Stimulated activated naive CD8-positive, alpha-beta T cell treated with anti-CD3 and anti-CD28 coated beads, Interleukin-15, Interleukin-2, amounts not matched to agents 100 U/mL and 50 U/mL, for 24 hours (primary cell): ENCODE measurements at regions not wholly inside any gene's neighbourhood (a gene's known extent, or its start where the extent isn't known, plus 50 kb on each side); places are given as distances from the start of the nearest gene placed in this dataset.

Experiments
- ATAC-seq: fragments of 150-1000 bp; cut with Tn5 transposase; one replicate; pipeline ENCODE4 v1.10.0; 2021
- DNase-seq: peaks from one replicate; pipeline ENCODE4 v3.0.0; 2021

GRCh38 chr10:4196183-4196582 lies 411.2 kb upstream of the KLF6 start:
- no peak for ATAC-seq
- DNase-seq: no peak

GRCh38 chr10:4195213-4195612 lies 410.2 kb upstream of the KLF6 start:
- DNase-seq (no peak), ATAC-seq (no peak)

- ATAC-seq (no peak), DNase-seq (no peak)
These were observed 409.2 kb upstream of the KLF6 start for GRCh38 chr10:4194231-4194630.

GRCh38 chr10:4191894-4192293 lies 406.9 kb upstream of the KLF6 start:
- no peak for ATAC-seq
- DNase-seq: no peak

DNA sequence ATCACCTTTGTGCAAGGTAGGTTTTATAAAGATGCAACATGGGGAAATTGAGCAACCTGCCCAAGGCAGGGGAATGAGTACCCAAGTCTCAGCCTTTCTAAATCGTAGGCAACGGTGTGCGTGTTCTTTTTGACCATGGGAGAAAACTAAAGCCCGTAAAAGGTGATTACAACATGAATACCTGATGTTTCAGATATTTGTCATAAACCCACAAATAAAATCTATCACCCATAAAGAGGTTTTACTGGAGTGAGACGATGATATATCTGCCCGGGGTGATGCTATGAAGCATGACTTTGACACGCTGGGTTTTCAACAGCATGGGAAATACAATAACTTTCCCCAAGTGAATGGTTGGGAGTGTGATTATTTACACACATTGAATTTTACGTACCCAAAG lies 406.3 kb upstream of the KLF6 start:
- DNase-seq: no peak
- no peak for ATAC-seq

GRCh38 chr10:4190876-4191275 lies 405.9 kb upstream of the KLF6 start:
- no peak for DNase-seq
- ATAC-seq: no peak

DNA sequence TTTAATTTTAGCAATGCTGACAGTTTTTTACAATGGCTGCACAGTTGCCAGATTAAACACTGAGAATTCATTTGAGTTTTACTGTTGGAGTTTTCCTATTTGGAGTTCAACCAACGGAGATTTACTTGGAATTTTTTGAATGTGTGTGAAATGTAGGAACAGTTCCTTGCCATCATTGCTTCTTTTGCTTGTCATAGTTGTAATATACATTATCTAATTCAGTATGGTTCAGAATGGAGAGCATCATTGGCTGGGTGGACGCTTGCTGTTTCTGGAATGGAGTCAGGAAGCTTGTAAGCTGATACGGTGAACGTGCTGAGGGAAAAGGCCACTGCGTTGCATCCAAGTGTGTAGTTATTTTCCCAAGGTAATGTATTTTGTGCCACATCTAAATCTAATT lies 404.3 kb upstream of the KLF6 start:
- ATAC-seq (no peak), DNase-seq (no peak)

- no peak for ATAC-seq
These were observed 403.4 kb upstream of the KLF6 start for GRCh38 chr10:4188406-4188805.

DNA sequence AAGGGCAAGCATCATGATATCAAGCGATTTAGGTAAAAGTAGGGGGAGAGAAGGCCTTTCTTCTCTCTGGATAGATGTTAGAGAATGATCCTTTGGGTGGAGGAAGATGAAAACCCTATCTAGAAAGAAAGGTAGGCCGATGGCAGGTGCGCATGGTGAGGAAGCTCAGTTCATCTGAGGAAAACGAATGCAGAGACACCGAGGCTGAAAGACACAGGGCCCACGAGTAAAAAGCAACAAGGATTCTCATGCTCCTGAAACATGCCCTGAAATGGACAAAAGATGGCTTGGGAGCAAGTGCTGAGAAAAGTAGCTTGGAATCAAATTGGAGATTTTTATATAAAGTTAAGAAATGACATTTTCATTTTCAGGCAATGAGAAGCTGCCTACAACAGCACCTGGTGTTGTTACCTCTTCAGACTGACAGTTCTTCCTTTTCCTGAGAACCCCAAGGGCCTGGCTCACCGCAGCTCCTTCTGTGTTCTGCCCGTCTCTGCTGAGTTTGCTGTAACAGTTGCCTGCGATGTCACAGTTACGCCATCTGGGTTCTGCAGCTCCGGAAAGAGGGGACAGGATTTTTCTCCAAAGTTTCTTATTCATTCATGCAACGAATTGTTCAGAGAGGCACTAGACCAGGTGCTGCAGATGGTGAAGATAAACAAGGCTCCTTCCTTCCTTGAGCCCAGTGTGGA lies 402.0 kb upstream of the KLF6 start:
- ATAC-seq (no peak), DNase-seq (no peak)

More at GRCh38 chr10:4188406-4188805, 403.4 kb upstream of the KLF6 start:
- no peak for DNase-seq

DNA sequence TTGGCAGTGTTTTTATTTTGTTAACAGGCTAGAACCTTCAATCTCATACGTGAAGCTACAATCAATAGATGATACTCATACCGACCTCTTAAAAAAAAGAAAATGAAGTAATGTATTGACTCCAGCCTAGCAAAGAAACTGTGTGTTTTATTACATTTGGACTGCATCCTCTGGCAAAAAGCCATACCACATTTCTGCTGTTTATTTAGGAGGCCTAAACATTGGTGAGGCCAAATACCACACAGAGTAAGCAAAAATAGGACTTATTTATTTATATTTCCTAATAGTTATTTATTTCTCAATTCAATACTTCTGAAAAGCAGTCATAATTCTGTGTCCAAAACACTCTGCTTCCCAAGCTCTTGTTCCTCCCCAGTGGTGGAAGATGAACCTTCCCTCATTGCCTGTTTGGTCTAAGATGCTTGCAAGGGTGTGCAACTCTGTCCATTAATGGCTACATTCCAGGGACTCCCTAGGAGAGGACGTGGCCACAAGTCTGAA lies 398.8 kb upstream of the KLF6 start:
- ATAC-seq: no peak
- no peak for DNase-seq

DNA sequence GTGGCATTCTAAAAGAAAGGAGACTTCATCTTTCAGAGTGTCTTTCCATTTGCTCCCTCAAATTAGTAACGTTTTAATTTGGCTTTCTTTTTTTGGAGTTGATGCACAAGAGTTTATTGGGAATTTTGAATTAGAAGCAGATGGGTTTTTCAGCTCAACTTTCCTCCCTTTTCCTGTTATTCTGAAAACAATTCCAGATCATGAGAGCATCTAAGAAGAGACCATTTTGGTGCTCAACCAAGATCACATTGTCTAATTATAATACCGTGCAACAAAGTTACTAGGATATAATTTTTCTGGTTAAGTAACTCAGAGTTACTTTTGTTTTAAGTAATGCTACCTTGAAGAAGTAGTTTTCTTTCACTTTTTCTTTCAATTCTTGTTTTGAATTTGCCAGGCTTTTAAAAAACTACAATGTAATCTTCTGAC lies 396.6 kb upstream of the KLF6 start:
- no peak for ATAC-seq
- no peak for DNase-seq

- no peak for ATAC-seq
- DNase-seq: no peak
These were observed 396.1 kb upstream of the KLF6 start for GRCh38 chr10:4181081-4181480.

GRCh38 chr10:4177791-4178190 lies 392.8 kb upstream of the KLF6 start:
- no peak for ATAC-seq

GRCh38 chr10:4176500-4177281 lies 391.7 kb upstream of the KLF6 start:
- ATAC-seq (no peak), DNase-seq (no peak)

More at GRCh38 chr10:4177791-4178190, 392.8 kb upstream of the KLF6 start:
- DNase-seq: no peak

- DNase-seq: no peak
- no peak for ATAC-seq
These were observed 389.2 kb upstream of the KLF6 start for GRCh38 chr10:4174197-4174596.

GRCh38 chr10:4170633-4171314 lies 385.8 kb upstream of the KLF6 start:
- DNase-seq: no peak
- no peak for ATAC-seq

DNA sequence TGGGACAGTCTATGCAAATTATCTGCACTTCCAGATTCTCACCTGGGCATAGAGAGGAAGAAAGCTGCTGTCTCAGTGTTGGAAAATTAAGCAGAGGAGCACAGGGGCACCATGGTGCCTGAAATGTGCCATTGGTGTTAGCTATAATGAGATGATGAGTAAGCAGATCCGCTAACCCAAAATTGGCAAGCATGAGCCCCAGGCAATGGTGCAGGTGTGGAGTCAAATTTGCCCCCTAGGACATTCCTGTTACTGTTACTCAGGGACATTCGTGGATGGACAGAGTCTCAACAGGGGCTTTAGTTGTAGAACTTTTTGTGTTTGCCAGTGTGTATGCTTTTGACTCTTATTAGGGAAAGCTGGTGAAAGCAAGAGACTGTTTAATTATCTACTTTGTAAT lies 385.2 kb upstream of the KLF6 start:
- ATAC-seq: no peak
- DNase-seq: no peak

DNA sequence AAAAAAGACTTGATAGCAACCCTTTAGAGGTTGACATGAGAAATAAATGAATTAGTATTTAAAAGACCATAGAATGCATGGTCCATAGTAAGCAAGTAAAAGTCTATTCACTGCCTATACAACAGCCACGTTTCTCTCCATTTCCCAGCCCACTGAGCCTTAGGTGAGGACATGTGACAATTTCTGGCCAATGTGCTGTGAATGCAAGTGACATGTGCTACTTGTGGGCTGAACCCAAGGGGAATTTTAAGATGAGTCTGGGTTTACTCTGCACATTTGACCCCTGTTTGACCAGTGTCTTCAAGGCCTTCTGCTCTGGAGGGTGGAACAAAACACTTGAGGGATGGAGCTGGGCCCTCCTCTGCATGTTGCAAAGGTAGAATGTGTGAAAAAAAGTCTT lies 384.4 kb upstream of the KLF6 start:
- no peak for ATAC-seq
- DNase-seq: no peak

DNA sequence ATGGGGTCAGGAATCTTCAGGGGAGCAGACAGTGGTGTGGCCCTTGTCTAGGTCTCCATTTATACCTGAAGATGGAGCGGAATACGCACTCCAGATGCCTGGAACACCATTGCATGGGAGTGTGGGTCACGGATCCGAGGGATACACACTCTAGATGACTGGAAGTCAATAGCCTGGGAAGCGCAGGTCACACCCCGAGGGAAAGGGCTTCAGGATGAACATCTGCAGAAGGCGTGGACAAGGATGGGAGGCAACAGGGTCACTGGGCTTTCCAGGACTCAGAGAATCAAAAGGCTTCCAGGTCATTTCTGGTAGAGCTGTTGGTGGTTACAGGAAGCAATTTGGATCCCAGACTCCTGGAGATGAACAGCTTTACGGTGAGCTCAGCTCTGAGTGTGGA lies 382.2 kb upstream of the KLF6 start:
- ATAC-seq (no peak), DNase-seq (no peak)

GRCh38 chr10:4162571-4163286 lies 377.7 kb upstream of the KLF6 start:
- DNase-seq (no peak), ATAC-seq (no peak)

- ATAC-seq: no peak
- no peak for DNase-seq
These were observed 374.2 kb upstream of the KLF6 start for GRCh38 chr10:4159173-4159572.

DNA sequence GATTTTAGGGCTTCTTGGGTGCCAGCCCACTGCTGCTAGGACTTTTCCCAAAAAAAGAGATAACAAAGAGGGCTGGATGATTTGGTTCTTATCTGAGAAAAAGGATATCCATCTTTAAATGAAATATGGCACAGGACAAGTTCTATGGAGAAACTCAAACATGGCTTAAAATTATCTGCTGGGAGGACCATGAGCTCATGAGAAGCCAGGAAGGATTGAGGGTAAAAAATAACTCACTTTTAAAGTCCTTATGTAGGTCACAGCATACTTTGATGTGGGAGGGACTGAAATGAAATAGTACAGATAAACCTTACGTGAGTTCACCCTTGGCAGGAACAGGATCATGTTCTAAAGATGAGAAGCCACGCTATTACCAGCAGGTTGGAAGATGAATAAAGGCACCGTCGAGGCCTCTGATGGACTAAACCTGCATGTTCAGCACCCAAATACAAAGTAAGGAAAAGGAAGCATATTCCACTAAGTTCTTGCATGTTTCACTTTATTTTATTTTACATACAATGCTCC lies 369.2 kb upstream of the KLF6 start:
- no peak for ATAC-seq
- DNase-seq: no peak
